Activated CD4-positive, CD25-positive, alpha-beta regulatory T cell treated with anti-CD3 and anti-CD28 coated beads, Interleukin-2, amount 50 U/mL, for 72 hours (primary cell): ENCODE measurements at regions not wholly inside any gene's neighbourhood (a gene's known extent, or its start where the extent isn't known, plus 50 kb on each side); places are given as distances from the start of the nearest gene placed in this dataset.
"Not testable (repeated sequence)": the region's sequence is repeated elsewhere in the genome, so short reads cannot be mapped to it uniquely, and the experiment has no call there.

Experiments used
- DNase-seq: peaks from one replicate; pipeline ENCODE4 v3.0.0; 2021

GRCh38 chr6:5896476-5897200 is 110.1 kb downstream of the NRN1 start:
- DNase-seq = no peak

GRCh38 chr6:5894357-5894756 is 112.4 kb downstream of the NRN1 start:
- DNase-seq = no peak

GRCh38 chr6:5893295-5893694 is 113.4 kb downstream of the NRN1 start:
- DNase-seq = no peak

- no peak for DNase-seq
These were observed 114.1 kb downstream of the NRN1 start for GRCh38 chr6:5892669-5893068.

GRCh38 chr6:5878792-5879191 is 127.9 kb downstream of the NRN1 start:
- no peak for DNase-seq

GRCh38 chr6:5876076-5876475 is 130.6 kb downstream of the NRN1 start:
- no peak for DNase-seq

- DNase-seq = not testable (repeated sequence)
These were observed 132.7 kb downstream of the NRN1 start for GRCh38 chr6:5873976-5874375.

- no peak for DNase-seq
These were observed 135.4 kb downstream of the NRN1 start for GRCh38 chr6:5871296-5871695.

- no peak for DNase-seq
These were observed 137.0 kb downstream of the NRN1 start for GRCh38 chr6:5869676-5870075.

- no peak for DNase-seq
These were observed 137.5 kb downstream of the NRN1 start for GRCh38 chr6:5869261-5869660.

- no peak for DNase-seq
These were observed 140.1 kb downstream of the NRN1 start for GRCh38 chr6:5866547-5867051.

GRCh38 chr6:5865506-5866031 is 141.2 kb downstream of the NRN1 start:
- no peak for DNase-seq

- no peak for DNase-seq
These were observed 145.9 kb downstream of the NRN1 start for GRCh38 chr6:5860849-5861248.

- DNase-seq = no peak
These were observed 150.8 kb downstream of the NRN1 start for GRCh38 chr6:5855787-5856470.

- no peak for DNase-seq
These were observed 151.8 kb downstream of the NRN1 start for GRCh38 chr6:5854899-5855298.

GRCh38 chr6:5851261-5851757 is 155.4 kb downstream of the NRN1 start:
- peak; percentile 71 for DNase-seq

- no peak for DNase-seq
These were observed 155.9 kb downstream of the NRN1 start for GRCh38 chr6:5850848-5851255.

GRCh38 chr6:5846889-5847288 is 159.8 kb downstream of the NRN1 start:
- DNase-seq = no peak

- no peak for DNase-seq
These were observed 160.4 kb downstream of the NRN1 start for GRCh38 chr6:5846335-5846734.

GRCh38 chr6:5843078-5843477 is 163.6 kb downstream of the NRN1 start:
- DNase-seq = no peak

GRCh38 chr6:5840734-5841390 is 165.9 kb downstream of the NRN1 start:
- no peak for DNase-seq

GRCh38 chr6:5838656-5839396 is 167.9 kb downstream of the NRN1 start:
- no peak for DNase-seq

GRCh38 chr6:5837323-5837722 is 169.4 kb downstream of the NRN1 start:
- DNase-seq = no peak
